Fibroblast of lung (primary cell): ENCODE measurements at regions not wholly inside any gene's neighbourhood (a gene's known extent, or its start where the extent isn't known, plus 50 kb on each side); places are given as distances from the start of the nearest gene placed in this dataset.

Experiments
- DNase-seq, 2 donors: peaks; one replicate each; pipeline versions ENCODE4 v3.0.0 to v3.0.0-alpha.2; 2010; ENCODE audit warnings: low read depth in 2 of 2
- H2AFZ ChIP-seq: 2 replicates; pipeline ENCODE4 v1.5.1; 2012; ENCODE audit warnings: low read length, control low read depth, inconsistent platforms
- H3K27ac ChIP-seq: 2 replicates; pipeline ENCODE4 v1.5.1; 2011; ENCODE audit warnings: low read length, control low read depth; ENCODE audit not compliant: insufficient read depth
- H3K27me3 ChIP-seq: 2 replicates; pipeline ENCODE4 v1.5.1; 2011; ENCODE audit warnings: mild to moderate bottlenecking, low read length; ENCODE audit not compliant: control insufficient read depth, insufficient read depth
- H3K36me3 ChIP-seq: 2 replicates; pipeline ENCODE4 v1.5.1; 2011; ENCODE audit warnings: low read length; ENCODE audit not compliant: control insufficient read depth, insufficient read depth
- H3K4me1 ChIP-seq: 2 replicates; pipeline ENCODE4 v1.5.1; 2011; ENCODE audit warnings: low read length; ENCODE audit not compliant: control insufficient read depth, insufficient read depth; ENCODE audit errors: extremely low read depth
- H3K4me2 ChIP-seq: 2 replicates; pipeline ENCODE4 v1.5.1; 2011; ENCODE audit warnings: low read length, control low read depth; ENCODE audit not compliant: insufficient read depth; ENCODE audit errors: extremely low read depth
- H3K4me3 ChIP-seq, 4 experiments: fragments of 200-600 bp in 1 of 4; sonication (generic) in 1 of 4; replicated peaks in 1 of 4; 2 replicates each; pipeline ENCODE4 v1.5.1; 2011 to 2016; ENCODE audit warnings: low read length in 4 of 4, low read depth in 3 of 4, mild to moderate bottlenecking in 3 of 4, control low read depth in 2 of 4, inconsistent platforms in 1 of 4, mixed read lengths in 1 of 4; ENCODE audit not compliant: insufficient read depth in 1 of 4; ENCODE audit errors: control extremely low read depth in 1 of 4
- H3K79me2 ChIP-seq: 2 replicates; pipeline ENCODE4 v1.5.1; 2012; ENCODE audit warnings: mild to moderate bottlenecking, low read length, inconsistent platforms; ENCODE audit not compliant: control insufficient read depth, insufficient read depth
- H3K9ac ChIP-seq: 2 replicates; pipeline ENCODE4 v1.5.1; 2011; ENCODE audit warnings: mild to moderate bottlenecking, low read length, control low read depth; ENCODE audit not compliant: insufficient read depth
- H3K9me3 ChIP-seq: 2 replicates; pipeline ENCODE4 v1.5.1; 2012; ENCODE audit warnings: low read depth, low read length; ENCODE audit not compliant: control insufficient read depth, insufficient read depth
- H4K20me1 ChIP-seq: 2 replicates; pipeline ENCODE4 v1.5.1; 2011; ENCODE audit warnings: low read length; ENCODE audit not compliant: control insufficient read depth, insufficient read depth; ENCODE audit errors: extremely low read depth
- CTCF ChIP-seq, 2 donors: IDR thresholded peaks in 1 of 2; conservative IDR thresholded peaks in 1 of 2; 1 replicate in 1 of 2; 2 replicates in 1 of 2; pipeline ENCODE4 v1.5.1; 2011 to 2012; ENCODE audit warnings: low read length in 2 of 2, control low read depth in 1 of 2, inconsistent platforms in 1 of 2, low read depth in 1 of 2, mild to moderate bottlenecking in 1 of 2
- EZH2 ChIP-seq: IDR thresholded peaks from 2 replicates; pipeline ENCODE4 v1.5.1; 2012; ENCODE audit warnings: low read length, control low read depth, mild to moderate bottlenecking; ENCODE audit errors: missing control alignments

- Histone ChIP-seq H3K79me2 (no peaks in the 10 kb centered on the region), H4K20me1 (no peaks in the 10 kb centered on the region), H3K9ac (no peak overlapping the region), H3K4me2 (no peak overlapping the region), H3K4me1 (no peaks in the 10 kb centered on the region), H2AFZ (no peak overlapping the region), H3K9me3 (no peaks in the 10 kb centered on the region), H3K4me3 (no peak overlapping the region), H3K27ac (no peak overlapping the region), H3K36me3 (no peaks in the 10 kb centered on the region), H3K27me3 (no peaks in the 10 kb centered on the region)
- no peak for TF ChIP-seq EZH2
- TF ChIP-seq CTCF (conservative IDR thresholded peaks at IDR 0.05 in 1 of 2, IDR thresholded peaks at IDR 0.05 in 1 of 2; ENCODE audit: low read depth in 1 of 2, low read length in 2 of 2): no peak
- peak in 1 of 2 donors; percentile 31 for DNase-seq
Measured at GRCh38 chr14:80310938-80311750, 99.8 kb upstream of the DIO2 start.

- Histone ChIP-seq H3K27ac (no peak overlapping the region), H3K36me3 (no peaks in the 10 kb centered on the region), H3K79me2 (no peaks in the 10 kb centered on the region), H3K9me3 (no peaks in the 10 kb centered on the region), H3K4me1 (no peaks in the 10 kb centered on the region), H3K4me2 (no peak overlapping the region), H4K20me1 (no peaks in the 10 kb centered on the region), H3K27me3 (no peaks in the 10 kb centered on the region), H3K4me3 (no peak overlapping the region), H3K9ac (no peak overlapping the region), H2AFZ (no peak overlapping the region)
- TF ChIP-seq CTCF (conservative IDR thresholded peaks at IDR 0.05 in 1 of 2, IDR thresholded peaks at IDR 0.05 in 1 of 2; ENCODE audit: low read depth in 1 of 2, low read length in 2 of 2) (no peak), EZH2 (no peak)
- DNase-seq: no peak
Measured at GRCh38 chr14:80304125-80304766, 92.9 kb upstream of the DIO2 start.

GRCh38 chr14:80300351-80300750 is 89.0 kb upstream of the DIO2 start:
- Histone ChIP-seq H3K9me3 (no peaks in the 10 kb centered on the region), H4K20me1 (no peaks in the 10 kb centered on the region), H3K36me3 (no peaks in the 10 kb centered on the region), H3K79me2 (no peaks in the 10 kb centered on the region), H3K27me3 (no peaks in the 10 kb centered on the region), H3K9ac (no peak overlapping the region), H2AFZ (no peak overlapping the region), H3K27ac (no peak overlapping the region), H3K4me1 (no peaks in the 10 kb centered on the region), H3K4me2 (no peak overlapping the region), H3K4me3 (no peak overlapping the region)
- no peak for DNase-seq
- TF ChIP-seq CTCF (conservative IDR thresholded peaks at IDR 0.05 in 1 of 2, IDR thresholded peaks at IDR 0.05 in 1 of 2; ENCODE audit: low read depth in 1 of 2, low read length in 2 of 2) (no peak), EZH2 (no peak)
